GM12864 (cell line): ENCODE measurements at regions not wholly inside any gene's neighbourhood (a gene's known extent, or its start where the extent isn't known, plus 50 kb on each side); places are given as distances from the start of the nearest gene placed in this dataset.
A peak's percentile ranks its signal among the peaks of the same experiment; 100 is the strongest.

Experiments used
- DNase-seq: peaks from one replicate; pipeline ENCODE4 v3.0.0-alpha.2; 2011; ENCODE audit warnings: low read depth
- H3K4me3 ChIP-seq: 2 replicates; pipeline ENCODE4 v1.5.1; 2011; ENCODE audit warnings: mild to moderate bottlenecking, low read depth, low read length, control low read depth
- TF ChIP-seq, protein P1 (sequence below): IDR thresholded peaks from 2 replicates; pipeline ENCODE4 v1.5.1; 2011; ENCODE audit warnings: low read depth, mild to moderate bottlenecking, moderate library complexity, low read length, control low read depth, inconsistent platforms; ENCODE audit errors: missing control alignments

DNA sequence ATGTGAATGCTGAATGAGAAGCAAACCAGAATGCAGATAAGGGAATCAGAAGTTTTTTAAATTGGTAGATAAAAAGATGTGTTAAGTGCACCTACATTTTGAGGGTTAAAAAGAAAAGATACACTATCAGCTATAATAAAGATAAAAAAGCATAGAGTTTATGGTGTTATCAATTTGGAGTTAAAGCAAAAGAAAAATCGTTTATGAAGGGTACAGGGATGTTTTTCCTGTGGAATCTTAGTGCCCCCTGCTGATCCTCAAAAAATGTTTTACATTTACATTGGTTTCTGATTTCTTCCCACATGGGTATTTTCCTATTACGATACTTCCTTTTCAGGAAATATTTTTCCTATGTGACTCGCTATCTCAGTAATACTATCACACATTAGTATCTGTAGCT lies 293.5 kb downstream of the MRPL39 start:
- DNase-seq: no peak
- no peak overlapping the region for H3K4me3 ChIP-seq
- TF ChIP-seq, protein P1, sequence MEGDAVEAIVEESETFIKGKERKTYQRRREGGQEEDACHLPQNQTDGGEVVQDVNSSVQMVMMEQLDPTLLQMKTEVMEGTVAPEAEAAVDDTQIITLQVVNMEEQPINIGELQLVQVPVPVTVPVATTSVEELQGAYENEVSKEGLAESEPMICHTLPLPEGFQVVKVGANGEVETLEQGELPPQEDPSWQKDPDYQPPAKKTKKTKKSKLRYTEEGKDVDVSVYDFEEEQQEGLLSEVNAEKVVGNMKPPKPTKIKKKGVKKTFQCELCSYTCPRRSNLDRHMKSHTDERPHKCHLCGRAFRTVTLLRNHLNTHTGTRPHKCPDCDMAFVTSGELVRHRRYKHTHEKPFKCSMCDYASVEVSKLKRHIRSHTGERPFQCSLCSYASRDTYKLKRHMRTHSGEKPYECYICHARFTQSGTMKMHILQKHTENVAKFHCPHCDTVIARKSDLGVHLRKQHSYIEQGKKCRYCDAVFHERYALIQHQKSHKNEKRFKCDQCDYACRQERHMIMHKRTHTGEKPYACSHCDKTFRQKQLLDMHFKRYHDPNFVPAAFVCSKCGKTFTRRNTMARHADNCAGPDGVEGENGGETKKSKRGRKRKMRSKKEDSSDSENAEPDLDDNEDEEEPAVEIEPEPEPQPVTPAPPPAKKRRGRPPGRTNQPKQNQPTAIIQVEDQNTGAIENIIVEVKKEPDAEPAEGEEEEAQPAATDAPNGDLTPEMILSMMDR: peak; percentile 32

DNA sequence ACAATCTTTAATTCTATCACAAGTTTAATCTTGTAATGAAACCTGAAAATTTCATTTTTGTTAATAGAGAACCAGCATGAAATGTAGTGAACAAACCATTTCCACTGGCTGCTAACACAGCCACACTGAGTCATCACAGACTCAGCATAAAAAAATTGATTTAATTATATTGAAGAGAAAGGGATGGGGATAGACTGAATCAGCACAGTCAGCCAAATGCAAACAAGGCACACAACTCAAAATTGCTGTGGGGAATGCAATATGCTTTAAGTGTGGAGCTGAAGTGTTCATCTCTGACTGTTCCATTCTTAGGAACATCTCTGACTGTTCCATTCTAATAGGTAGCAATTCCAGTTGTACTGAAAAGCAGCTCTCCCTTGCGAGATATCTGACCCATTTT lies 299.8 kb downstream of the MRPL39 start:
- no peak overlapping the region for H3K4me3 ChIP-seq
- TF ChIP-seq, protein P1: no peak
- DNase-seq: no peak

DNA sequence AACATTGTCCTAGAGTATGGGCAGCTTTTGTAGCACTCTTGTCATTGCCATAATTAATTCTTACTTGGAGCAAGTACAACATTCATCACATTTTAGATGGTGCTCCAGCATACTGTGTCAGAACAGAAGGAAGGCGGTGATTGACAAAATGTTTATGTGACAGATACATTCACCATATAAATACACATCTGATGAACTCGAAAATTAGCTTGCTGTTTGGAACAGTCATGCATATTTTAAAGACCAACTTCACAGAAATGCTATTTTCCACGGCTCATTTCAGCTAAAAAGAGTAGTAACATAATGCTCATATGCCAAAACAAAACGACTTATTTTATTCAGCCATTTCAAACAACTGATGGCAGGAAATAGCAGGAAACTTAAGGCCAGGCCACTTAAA lies 302.7 kb downstream of the MRPL39 start:
- TF ChIP-seq, protein P1: no peak
- DNase-seq: no peak
- no peak overlapping the region for H3K4me3 ChIP-seq

DNA sequence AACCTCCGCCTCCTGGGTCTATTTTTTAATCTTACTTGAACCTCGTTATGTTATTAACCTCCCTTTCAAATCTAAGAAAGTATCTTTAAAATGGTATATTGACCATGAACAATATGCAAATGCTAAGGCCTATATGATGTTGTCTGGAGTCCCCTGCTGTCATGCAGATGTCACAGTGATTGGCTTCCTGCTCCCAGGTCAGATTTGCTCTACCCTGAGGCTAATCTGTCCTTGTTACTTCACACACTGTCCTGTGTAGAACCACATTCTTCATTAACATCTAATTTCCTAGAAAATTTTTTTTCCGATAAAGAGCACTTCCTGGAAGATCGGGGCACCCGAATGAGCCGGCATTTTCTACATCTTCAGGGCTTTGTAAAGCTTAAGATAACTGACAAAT lies 306.6 kb downstream of the MRPL39 start:
- H3K4me3 ChIP-seq: no peak overlapping the region
- no peak for DNase-seq
- TF ChIP-seq, protein P1: no peak

DNA sequence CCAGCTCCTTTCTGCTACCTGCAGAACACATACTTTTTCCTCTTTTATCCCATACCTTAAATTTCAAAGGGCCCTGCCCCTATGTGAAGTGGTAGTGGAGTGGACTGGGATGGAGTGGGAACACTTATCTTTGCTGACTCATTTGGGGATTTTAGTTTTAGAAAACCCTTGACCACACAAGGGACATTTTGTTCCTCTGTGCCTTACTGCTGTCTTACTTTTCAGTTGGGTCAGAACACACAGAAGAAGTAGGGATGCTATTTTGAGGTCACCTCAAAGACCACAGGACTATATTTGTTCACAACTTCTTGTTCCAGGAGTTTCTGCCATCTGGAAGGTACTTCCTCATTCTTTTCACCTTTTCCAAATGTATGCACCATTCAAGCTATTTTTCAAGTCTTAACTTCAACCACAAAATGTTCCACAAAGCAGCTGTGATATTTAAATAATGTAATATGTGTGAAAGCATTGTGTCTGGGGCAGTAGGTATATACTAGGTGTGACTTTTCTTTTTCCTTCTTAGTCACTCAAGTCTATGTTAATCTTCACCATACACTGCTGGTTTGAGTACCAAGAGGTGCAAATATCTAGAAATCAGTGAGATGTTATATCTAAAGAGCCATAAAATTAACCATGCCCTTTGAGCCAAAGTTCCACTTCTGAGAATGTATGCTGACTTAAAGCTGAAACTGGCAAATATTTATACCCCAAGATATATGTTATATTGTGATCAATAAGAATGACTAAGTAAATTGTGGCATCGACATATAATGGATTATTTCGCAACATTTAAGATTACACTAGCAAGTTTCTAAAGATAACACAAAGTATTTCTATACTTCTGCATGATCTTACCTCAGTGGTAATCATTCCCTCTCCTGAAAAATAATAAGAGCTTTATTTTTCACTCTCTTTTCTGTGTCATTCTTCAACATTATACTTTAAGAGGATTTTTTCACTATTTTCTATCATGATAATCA lies 308.5 kb downstream of the MRPL39 start:
- peak; percentile 76 for DNase-seq
- no peak overlapping the region for H3K4me3 ChIP-seq
- TF ChIP-seq, protein P1: no peak

DNA sequence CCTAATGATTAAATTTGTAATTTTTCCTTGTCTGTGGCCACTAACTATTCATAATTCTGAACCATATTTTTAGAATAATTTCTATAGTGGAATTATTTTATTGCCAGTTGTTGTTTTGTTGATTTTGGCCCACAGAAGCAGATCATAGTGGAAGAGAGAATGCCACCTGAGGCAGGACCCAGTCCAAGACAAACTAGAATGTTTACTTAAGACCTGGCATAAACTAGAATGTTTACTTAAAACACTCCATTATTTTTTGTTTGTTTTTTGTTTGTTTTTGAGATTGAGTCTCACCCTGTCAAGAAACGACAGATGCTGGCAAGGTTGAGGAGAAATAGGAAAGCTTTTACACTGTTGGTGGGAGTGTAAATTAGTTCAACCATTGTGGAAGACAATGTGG lies 310.2 kb downstream of the MRPL39 start:
- no peak for DNase-seq
- H3K4me3 ChIP-seq: no peak overlapping the region
- TF ChIP-seq, protein P1: no peak

DNA sequence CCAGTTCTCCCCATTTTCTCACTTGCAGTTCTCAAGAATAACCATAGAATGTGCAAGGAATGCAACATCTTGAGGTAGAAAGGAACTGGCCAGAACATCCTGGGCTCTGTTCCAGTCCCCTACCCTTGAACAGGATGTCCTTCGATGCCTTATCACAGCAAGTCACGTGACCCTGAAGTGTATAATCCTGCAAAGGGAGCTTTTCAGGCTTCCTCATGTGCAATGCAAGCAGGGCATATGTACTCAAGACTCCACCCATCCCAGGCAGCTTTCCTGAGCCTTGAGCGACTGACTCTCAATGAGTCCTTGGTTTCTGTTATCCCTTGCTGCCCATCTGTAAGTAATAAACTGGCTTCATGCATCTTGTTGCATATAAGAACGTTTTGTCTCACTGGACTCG lies 311.0 kb downstream of the MRPL39 start:
- H3K4me3 ChIP-seq: no peak overlapping the region
- DNase-seq: no peak

More for the DNA sequence above, 311.0 kb downstream of the MRPL39 start:
- TF ChIP-seq, protein P1: no peak
